T-helper 1 cell (primary cell): ENCODE measurements at regions not wholly inside any gene's neighbourhood (a gene's known extent, or its start where the extent isn't known, plus 50 kb on each side); places are given as distances from the start of the nearest gene placed in this dataset.

Experiments used
- DNase-seq, 5 donors: peaks; one replicate each; pipeline ENCODE4 v3.0.0-alpha.2; 2012 to 2020

- no peak for DNase-seq
Observed at GRCh38 chr9:102124465-102124864, 386.0 kb upstream of the GRIN3A start.

GRCh38 chr9:102114557-102114956 lies 376.1 kb upstream of the GRIN3A start:
- no peak for DNase-seq

GRCh38 chr9:102113191-102113590 lies 374.7 kb upstream of the GRIN3A start:
- no peak for DNase-seq

GRCh38 chr9:102106439-102106838 lies 368.0 kb upstream of the GRIN3A start:
- no peak for DNase-seq

GRCh38 chr9:102101723-102102122 lies 363.3 kb upstream of the GRIN3A start:
- no peak for DNase-seq

- no peak for DNase-seq
Observed at GRCh38 chr9:102087141-102087540, 348.7 kb upstream of the GRIN3A start.

GRCh38 chr9:102085548-102085947 lies 347.1 kb upstream of the GRIN3A start:
- no peak for DNase-seq

- no peak for DNase-seq
Observed at GRCh38 chr9:102072059-102072764, 333.8 kb upstream of the GRIN3A start.

GRCh38 chr9:102069969-102070368 lies 331.5 kb upstream of the GRIN3A start:
- DNase-seq: no peak

- no peak for DNase-seq
Observed at GRCh38 chr9:102054811-102055210, 316.4 kb upstream of the GRIN3A start.

GRCh38 chr9:102049586-102050246 lies 311.3 kb upstream of the GRIN3A start:
- DNase-seq: no peak

- no peak for DNase-seq
Observed at GRCh38 chr9:102047549-102047948, 309.1 kb upstream of the GRIN3A start.

- no peak for DNase-seq
Observed at GRCh38 chr9:102044133-102044532, 305.7 kb upstream of the GRIN3A start.

GRCh38 chr9:102038006-102038405 lies 299.6 kb upstream of the GRIN3A start:
- no peak for DNase-seq

- no peak for DNase-seq
Observed at GRCh38 chr9:102035929-102036328, 297.5 kb upstream of the GRIN3A start.

- DNase-seq: no peak
Observed at GRCh38 chr9:102032614-102033013, 294.2 kb upstream of the GRIN3A start.

- no peak for DNase-seq
Observed at GRCh38 chr9:102000956-102001355, 262.5 kb upstream of the GRIN3A start.

GRCh38 chr9:101999441-101999840 lies 261.0 kb upstream of the GRIN3A start:
- DNase-seq: no peak

GRCh38 chr9:101995231-101995630 lies 256.8 kb upstream of the GRIN3A start:
- no peak for DNase-seq

GRCh38 chr9:101993771-101994170 lies 255.3 kb upstream of the GRIN3A start:
- no peak for DNase-seq

GRCh38 chr9:101991926-101992325 lies 253.5 kb upstream of the GRIN3A start:
- no peak for DNase-seq

GRCh38 chr9:101977614-101978210 lies 239.3 kb upstream of the GRIN3A start:
- DNase-seq: peak in 1 of 5 donors; percentile 6

- DNase-seq: no peak
Observed at GRCh38 chr9:101970609-101971008, 232.2 kb upstream of the GRIN3A start.

GRCh38 chr9:101968392-101968791 lies 229.9 kb upstream of the GRIN3A start:
- DNase-seq: no peak
